ENCODE measurements at regions not wholly inside any gene's neighbourhood (a gene's known extent, or its start where the extent isn't known, plus 50 kb on each side); places are given as distances from the start of the nearest gene placed in this dataset.

DNA sequence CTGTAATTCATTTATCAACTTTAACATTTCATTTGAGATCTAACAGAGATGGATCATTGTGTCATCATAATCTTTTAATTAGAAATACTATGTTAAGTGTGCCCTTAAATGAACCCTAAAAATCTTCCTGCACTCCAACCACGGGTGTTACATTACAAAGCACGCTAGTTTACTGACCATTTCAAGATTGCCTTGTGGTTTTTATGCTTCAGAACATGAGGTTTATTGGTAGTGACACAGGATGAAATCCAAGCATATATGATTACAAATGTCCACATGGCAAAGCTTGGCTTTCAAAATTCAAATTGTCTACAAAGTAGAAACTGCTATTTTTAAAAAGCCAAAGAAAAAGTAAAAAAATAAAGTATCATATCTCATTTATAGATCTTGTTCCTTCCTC lies 190.4 kb upstream of the USP25 start:
- TF ChIP-seq, protein P1, sequence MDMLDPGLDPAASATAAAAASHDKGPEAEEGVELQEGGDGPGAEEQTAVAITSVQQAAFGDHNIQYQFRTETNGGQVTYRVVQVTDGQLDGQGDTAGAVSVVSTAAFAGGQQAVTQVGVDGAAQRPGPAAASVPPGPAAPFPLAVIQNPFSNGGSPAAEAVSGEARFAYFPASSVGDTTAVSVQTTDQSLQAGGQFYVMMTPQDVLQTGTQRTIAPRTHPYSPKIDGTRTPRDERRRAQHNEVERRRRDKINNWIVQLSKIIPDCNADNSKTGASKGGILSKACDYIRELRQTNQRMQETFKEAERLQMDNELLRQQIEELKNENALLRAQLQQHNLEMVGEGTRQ (IDR thresholded peaks at IDR 0.05; ENCODE audit: low read depth, low read length) = no peak
- TF ChIP-seq MAFK (IDR thresholded peaks at IDR 0.05; ENCODE audit: low read depth, low read length) = no peak
- TF ChIP-seq, protein P2, sequence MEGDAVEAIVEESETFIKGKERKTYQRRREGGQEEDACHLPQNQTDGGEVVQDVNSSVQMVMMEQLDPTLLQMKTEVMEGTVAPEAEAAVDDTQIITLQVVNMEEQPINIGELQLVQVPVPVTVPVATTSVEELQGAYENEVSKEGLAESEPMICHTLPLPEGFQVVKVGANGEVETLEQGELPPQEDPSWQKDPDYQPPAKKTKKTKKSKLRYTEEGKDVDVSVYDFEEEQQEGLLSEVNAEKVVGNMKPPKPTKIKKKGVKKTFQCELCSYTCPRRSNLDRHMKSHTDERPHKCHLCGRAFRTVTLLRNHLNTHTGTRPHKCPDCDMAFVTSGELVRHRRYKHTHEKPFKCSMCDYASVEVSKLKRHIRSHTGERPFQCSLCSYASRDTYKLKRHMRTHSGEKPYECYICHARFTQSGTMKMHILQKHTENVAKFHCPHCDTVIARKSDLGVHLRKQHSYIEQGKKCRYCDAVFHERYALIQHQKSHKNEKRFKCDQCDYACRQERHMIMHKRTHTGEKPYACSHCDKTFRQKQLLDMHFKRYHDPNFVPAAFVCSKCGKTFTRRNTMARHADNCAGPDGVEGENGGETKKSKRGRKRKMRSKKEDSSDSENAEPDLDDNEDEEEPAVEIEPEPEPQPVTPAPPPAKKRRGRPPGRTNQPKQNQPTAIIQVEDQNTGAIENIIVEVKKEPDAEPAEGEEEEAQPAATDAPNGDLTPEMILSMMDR (conservative IDR thresholded peaks at IDR 0.05; ENCODE audit: low read depth, low read length) = no peak
- TF ChIP-seq POLR2A (IDR thresholded peaks at IDR 0.05; ENCODE audit: low read depth, low read length) = no peak
- no peak for TF ChIP-seq RFX5 (IDR thresholded peaks at IDR 0.05; ENCODE audit: low read depth, low read length)
- no peak for TF ChIP-seq BHLHE40 (IDR thresholded peaks at IDR 0.05; ENCODE audit: low read depth, low read length)
- no peak for TF ChIP-seq SMC3 (IDR thresholded peaks at IDR 0.05; ENCODE audit: low read depth, low read length)
- TF ChIP-seq RAD21 (IDR thresholded peaks at IDR 0.05; ENCODE audit: low read length) = no peak
- no peak for TF ChIP-seq NFE2L2 (IDR thresholded peaks at IDR 0.05; ENCODE audit: low read depth, low read length)
- TF ChIP-seq, protein P3, sequence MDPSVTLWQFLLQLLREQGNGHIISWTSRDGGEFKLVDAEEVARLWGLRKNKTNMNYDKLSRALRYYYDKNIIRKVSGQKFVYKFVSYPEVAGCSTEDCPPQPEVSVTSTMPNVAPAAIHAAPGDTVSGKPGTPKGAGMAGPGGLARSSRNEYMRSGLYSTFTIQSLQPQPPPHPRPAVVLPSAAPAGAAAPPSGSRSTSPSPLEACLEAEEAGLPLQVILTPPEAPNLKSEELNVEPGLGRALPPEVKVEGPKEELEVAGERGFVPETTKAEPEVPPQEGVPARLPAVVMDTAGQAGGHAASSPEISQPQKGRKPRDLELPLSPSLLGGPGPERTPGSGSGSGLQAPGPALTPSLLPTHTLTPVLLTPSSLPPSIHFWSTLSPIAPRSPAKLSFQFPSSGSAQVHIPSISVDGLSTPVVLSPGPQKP (IDR thresholded peaks at IDR 0.05; ENCODE audit: borderline replicate concordance, low read depth, low read length) = no peak
- TF ChIP-seq MXI1 (IDR thresholded peaks at IDR 0.05; ENCODE audit: borderline replicate concordance, low read depth, low read length) = no peak
- no peak for TF ChIP-seq MAZ (IDR thresholded peaks at IDR 0.05; ENCODE audit: borderline replicate concordance, low read depth, low read length)
- no peak for TF ChIP-seq RCOR1 (IDR thresholded peaks at IDR 0.05; ENCODE audit: insufficient replicate concordance, low read length)

Data from IMR-90 (cell line).